Right ventricle myocardium superior (tissue), 1 donor: ENCODE measurements at regions not wholly inside any gene's neighbourhood (a gene's known extent, or its start where the extent isn't known, plus 50 kb on each side); places are given as distances from the start of the nearest gene placed in this dataset.

ENCODE experiments used
- ATAC-seq: fragments of 200-7000 bp; cut with Tn5 transposase; one replicate; pipeline ENCODE4 v1.9.1; 2020; ENCODE audit warnings: mild to moderate bottlenecking; ENCODE audit not compliant: poor library complexity
- DNase-seq: peaks from one replicate; pipeline ENCODE4 v3.0.0-alpha.2; 2020
- intact Hi-C: fragments of 100-400 bp; cut with DNase I; formaldehyde crosslinking; loops from one replicate; pipeline ENCODE4 v1.11.2; 2022
- donor health status: DM: no; HTN: yes; CAD: no; lungs with severe emphysema.

DNA sequence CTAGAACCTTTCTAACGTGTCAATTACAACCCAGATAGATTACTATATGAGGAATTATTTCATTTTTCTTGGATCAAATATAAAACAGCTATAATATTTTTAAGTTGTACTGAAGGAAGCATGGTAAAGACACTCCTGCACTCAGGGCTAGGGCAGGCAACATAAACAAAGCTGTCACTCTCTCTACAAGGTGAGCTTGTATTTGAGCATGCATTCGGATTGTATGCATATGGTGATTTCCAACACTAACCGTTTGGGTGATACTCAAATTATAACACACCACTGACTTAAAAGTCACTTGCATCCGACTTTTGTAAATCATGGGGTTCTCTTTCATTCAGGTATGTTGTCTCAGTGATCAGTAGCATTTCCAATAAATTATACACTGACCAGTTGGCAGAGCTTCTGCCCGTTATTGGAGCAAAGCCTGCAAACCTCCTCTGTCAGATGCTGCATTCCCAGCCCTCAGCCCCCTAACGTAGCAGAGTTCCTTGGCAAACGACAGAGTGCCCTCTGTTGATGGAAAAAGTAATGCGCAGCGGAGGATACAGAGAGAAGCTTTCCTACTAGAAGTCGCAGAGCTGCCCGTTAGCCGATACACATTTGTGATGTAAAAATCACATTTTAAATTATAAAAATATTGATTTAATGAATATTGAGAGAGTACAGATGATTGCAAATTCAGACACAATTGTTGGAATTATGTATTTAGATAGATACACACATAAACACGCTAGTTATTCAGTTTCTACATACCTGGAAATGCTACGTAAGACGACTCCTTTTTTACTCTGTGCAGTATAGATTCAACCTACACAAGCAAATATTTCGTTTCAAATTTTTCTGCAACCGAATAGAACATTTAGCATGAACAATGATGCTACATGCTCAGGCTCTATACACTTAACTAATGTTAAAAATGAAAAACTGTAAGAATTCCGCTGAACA, 173.9 kb upstream of the SP4 start:
- intact Hi-C loops = no loop called here
- DNase-seq = no peak
- no peak for ATAC-seq

DNA sequence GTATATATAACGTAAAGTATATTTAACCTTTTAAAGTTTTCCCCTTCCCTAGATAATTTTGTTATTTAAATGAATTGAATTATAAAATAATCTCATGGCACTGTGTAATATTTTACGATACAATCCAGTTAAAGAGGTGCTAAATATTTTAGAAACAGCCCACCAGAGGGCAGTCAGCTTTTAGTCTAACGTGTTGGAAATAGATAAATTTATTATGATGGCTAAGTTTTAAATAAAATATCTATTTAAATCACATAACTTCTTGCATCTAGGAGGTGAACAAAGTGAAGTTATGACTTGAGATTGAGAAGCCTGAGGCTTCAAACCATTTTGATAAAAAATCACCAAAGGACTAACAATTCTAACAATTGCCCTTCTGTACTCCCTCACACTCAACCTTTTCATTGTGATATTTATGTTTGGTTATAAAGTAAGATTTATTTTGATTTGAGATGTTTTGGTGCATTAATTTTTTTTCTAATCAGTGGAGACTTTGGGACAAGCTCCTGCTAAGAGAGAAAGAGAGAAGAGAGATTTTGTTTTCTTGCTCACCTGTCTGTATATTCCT, 171.5 kb upstream of the SP4 start:
- DNase-seq = no peak
- intact Hi-C loops = loop anchor here (5.0 kb wide), 1 partner anchor 251 kb away; no protein-coding TSS in a partner anchor
- no peak for ATAC-seq

DNA sequence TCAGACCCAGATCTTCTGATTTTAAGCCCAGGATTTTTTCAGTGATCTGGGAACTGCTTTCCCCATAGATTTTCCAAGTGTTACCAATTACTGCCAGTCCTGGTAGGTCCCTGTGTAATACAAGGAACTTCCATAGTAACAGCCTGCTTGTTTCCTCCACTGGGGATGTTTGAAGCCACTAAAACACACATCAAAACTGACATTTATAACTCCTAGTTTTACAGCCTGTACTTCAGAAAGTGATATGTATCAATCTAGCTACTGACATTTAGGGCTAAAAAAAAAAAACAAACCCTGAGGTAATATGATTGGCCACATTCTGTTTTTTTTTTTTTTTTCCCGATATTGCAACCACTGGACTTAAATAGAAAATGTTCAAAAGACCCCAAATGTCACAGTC, 166.9 kb upstream of the SP4 start:
- DNase-seq (no peak), ATAC-seq (no peak)
- intact Hi-C loops = no loop called here

DNA sequence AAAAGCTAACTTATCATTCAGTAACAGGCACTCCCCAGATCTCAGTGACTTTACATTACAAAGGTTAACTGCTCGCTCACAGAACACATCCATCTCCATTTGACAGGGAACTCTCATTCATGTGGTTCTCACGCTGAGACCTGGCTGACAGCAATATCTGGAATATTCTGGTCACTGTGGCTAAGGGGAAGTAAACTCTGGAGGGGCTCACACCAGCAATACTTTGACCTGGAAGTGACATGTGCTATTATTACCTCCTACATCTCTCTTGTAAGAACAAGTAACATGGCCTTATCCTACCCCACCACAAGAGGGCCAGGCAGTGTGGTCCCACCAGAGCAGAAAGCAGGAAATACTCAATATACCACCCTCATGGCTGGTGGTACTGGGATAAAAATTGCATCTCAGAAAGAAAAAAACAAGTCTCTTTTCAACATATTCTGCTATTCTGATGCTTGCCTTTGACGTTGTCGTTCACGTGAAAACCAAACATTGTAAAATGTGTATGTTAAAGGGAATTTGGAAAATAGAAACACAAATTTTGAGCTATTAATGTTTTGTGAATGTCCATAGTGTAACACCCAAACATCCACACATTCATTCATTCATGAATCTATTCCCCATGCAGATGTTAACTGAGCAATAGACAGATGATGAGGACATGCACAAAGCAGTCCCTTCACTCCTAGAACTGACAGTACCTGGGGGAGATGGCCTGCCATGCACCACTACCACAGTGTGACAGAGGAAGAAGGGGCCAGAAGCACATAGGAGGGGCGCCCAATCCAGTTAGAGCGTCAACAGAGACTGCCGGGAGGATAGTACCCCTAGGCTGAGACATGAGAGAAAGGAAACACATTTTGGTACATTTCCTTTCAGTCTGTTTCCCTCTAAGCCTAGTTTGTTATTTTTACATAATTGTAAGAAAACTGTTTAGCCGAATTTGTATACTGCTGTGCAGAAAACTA, 166.0 kb upstream of the SP4 start:
- no peak for DNase-seq
- intact Hi-C loops = no loop called here
- ATAC-seq = no peak

DNA sequence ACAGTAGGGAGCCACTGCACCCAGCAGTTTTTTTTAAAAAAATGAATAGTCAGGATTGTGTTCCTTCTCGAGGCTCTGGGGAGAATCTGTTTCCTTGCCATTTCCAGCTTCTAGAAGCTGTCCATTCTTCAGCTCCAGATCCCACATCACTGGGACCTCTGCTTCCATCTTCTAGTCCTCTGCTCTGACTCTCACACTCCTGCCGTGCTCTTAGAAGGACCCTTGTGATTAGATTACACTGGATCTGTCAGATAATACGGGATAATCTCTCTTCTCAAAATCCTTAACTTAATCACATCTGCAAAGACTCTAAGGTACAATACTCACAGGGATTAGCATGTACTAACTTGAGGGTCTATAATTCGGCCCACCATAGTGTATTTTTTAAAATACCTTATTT, 158.9 kb upstream of the SP4 start:
- DNase-seq (no peak), ATAC-seq (no peak)
- intact Hi-C loops = no loop called here

DNA sequence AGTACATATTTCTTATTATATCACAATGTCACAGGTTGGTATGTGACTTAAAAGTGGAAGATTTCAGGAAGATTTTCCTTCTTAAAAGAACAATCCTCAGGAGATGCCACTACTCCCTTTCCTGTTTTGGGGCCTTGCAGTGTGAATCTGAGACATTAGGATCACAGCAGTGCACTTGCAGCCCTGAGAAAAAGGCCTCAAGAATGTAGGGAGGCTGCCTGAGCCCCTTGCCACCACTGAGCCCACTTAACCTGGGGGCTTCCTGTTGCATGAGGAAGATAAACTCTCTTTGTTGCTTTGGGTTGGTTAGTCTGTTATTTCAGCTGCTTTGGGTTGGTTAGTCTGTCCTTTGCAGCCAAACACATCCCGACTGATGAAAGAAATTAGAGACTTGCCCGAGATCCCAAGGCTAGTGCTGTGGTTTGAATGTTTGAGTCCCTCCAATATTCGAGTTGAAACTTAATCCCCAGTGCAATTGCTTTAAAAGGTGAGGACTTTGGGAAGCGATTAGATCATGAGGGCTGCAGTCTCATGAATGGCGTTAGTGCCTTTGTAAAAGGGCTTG, 151.3 kb upstream of the SP4 start:
- intact Hi-C loops = no loop called here
- ATAC-seq (no peak), DNase-seq (no peak)

DNA sequence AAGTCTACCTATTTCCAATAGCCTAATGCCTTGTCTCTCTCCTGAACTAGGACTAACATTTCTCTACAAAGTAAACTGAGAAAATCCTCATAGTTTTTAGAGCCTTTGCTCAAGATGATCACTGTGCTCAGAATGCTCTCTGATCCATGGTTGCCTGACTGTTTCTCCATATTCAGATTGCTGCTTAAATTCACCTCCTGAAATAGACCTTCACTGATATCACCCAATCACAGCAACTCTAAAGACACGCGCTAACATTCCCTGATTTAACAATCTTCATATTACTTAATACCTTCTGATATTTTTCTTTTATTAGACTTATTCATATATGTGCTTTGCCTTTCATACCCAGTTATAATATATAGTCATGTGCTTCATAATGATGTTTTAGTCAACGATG, 148.9 kb upstream of the SP4 start:
- DNase-seq (no peak), ATAC-seq (no peak)
- intact Hi-C loops = no loop called here

DNA sequence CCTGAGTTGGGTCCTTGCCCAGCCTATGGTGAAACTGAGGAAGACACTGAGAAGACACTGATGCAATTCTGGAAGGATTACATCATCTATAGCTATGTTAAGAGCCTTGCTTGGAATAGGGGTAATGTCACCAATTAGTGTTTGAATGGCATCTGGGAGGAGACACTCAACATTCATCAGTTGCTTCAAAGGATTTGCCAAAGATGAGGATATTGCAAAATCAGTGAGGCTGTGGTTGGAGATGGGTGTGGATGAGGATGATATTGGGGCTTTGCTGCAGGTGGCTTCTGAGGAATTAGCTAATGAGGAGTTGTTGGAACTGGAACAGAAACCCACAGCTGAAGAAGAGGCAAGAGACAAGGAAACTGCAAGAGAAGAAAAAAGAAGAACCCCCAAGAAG, 146.7 kb upstream of the SP4 start:
- DNase-seq (no peak), ATAC-seq (no peak)
- intact Hi-C loops = no loop called here

DNA sequence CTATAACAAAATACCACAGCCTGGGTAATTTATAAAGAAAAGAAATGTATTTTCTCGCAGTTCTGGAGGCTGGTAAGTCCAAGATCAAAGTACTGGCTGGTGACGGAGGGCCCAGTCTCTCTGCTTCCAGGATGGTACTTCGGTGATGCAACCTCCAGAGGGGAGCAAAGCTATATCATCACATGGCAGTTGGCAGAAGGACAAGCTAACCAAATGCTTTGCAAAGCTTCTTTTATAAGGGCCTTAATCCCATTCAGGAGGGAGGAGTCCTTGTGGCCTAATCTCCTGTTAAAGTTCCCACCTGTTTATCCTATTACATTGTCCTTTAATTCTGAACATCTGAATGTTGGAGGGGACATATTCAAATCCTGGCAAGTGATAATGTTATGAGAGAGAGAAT, 134.1 kb upstream of the SP4 start:
- intact Hi-C loops = no loop called here
- ATAC-seq = no peak
- DNase-seq = no peak

DNA sequence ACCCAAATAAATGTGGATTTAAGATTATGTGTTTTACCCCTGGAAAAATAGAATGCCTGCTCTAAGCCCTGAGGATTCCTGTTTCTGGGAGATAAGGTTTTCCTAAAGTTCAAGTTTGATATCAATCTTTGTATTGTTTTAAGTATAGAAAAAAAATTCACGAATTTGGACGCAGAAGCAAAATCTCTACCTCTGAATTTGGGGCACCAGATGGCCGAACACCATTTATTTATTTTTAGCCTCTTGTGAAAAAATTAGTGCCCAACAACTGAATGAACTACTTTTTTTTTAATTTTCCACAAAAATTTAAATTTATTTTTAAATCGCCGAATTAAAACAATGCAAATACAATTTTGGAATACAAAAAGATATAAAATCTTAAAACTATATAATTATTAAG, 128.1 kb upstream of the SP4 start:
- ATAC-seq (no peak), DNase-seq (no peak)
- intact Hi-C loops = no loop called here

DNA sequence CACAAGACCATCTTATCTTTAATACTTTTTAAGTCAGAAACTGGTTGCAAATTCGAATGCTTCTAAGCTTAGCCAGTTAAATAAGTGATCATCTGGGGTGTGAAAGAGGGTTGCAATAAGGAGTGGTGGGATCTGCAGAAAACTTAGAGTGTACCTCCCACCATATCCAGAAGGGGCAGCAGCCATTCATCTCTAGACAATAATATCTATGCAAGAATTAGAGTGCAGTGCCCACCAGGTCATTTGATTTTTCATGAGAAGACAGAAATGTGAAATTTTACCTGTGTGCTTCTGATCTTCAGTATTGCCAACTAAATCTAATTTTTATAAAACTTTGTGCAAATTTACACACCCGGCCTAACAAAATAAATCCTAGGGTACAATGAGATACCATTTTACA, 127.2 kb upstream of the SP4 start:
- ATAC-seq (no peak), DNase-seq (no peak)
- intact Hi-C loops = no loop called here

DNA sequence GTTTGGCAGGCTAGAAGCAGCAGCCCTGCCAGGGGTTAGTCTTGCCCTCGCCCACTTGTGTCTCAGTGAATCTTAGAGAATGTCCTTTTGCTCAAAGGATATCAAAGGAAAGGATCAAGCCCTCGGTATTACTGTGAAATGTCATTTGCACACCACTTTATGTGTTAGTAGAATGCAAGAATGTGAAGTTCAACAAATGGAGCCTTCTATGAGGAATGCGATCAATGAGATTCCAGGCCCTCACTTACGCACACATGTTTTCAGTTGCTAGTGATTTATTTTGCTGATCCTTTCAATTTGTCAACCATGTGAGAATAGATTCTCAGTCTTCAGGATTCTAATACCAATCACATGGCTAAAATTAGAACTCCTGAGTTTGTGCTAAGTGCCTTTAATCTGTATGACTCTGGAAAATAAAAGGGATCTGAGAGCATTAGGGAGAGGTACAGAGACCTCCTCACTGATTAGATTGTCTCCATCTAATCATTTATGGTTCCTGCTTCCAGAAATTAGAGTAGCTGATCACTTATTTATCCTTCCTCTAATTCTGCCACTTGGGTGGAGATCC, 123.0 kb upstream of the SP4 start:
- ATAC-seq (no peak), DNase-seq (no peak)
- intact Hi-C loops = no loop called here

DNA sequence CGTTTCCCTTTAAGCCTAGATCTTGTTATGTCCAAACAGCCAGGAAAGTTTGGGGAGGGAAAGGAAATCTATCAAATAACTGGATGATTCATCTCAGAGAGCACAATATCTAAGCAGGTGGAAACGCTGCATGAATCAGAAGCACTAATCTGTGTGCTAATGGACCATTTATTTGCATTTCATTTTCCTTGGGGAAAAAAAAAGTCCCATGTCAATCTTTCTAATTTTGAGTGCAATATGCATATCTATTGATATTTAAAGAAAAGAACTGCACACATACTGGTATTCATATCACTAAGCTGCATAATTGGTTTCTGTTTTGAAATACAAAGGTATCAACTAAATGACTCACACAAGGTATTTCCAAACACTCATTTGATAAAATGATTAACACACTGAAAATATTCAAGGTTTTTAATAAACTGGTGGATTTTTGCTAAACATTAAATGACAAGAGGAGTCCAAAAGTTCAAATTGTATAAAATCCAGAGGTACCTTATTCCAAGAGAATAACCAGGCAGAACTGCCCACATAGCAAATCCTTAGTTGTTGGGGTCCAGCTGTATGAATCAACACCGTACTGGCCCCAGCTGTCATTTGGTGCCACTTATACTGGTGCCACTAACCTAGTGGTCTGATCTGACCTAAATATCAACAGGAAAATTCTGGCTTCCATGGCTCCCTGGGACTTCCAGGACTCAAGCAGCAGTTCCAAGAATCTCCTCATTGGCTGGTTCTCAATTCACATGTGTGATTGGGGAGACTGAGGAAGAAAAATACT, 122.2 kb upstream of the SP4 start:
- intact Hi-C loops = no loop called here
- ATAC-seq = no peak
- DNase-seq = no peak

DNA sequence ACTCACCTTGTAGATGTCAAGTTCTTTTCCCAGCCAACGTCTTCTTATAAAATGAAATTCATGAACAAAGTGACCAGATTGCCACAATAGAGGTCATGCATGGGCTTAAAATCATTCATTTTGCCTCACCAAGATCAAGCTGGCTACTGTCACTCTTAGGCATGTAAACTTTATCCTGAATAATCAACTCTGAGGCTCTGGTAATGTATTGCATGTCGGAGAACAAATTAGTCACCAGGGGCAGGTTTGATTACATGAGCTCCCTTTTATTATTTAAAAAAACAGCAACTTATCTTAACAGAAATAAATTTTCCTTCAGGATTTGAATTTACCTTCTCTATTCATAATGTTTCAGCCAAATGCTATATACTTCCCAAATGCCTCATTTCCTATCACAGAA, 112.9 kb upstream of the SP4 start:
- ATAC-seq = no peak
- DNase-seq = no peak

DNA sequence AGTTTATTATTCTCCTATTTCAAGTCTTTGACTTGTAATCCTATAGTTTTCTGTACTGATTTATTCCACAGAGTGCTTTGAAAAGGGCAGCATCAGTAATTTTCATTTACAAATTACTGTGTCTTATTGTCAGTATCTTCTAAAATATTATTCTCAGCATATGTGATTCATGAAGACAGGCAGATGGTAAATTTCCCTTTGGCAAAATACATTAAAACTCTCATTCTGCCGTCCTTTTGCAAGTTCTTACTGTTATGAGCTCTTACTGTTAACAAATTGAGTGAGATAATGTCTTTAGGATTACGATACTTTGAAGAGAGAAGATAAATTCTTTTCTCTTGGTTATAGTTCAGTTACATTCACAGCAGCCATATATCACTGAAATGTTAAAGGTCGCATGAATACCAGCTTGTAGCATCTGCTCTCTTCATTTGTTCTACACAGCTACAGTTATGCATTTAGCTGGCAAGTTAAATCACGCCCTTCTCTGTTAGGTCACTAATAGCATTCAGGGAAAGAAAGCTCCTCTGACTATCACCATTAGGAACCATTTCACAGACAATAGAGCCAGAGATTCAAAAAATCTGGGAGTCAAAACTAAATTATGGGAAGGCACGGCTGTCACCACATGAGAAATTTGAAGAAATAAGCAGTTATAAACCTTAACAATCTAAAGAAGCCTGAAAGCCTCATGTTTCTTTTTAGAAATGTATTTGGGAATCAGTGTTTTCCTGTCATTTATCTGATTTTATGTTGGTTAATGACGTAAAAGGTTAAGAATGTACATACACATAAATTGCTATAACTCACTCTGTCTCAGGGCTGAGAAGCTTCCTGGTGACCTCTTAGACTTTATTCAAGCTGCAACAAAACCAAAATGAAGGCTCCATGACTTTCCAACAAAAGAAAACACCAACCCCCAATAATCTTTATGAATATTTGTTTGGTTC, 109.6 kb upstream of the SP4 start:
- DNase-seq (no peak), ATAC-seq (no peak)
- intact Hi-C loops = no loop called here

More for the DNA sequence above, 112.9 kb upstream of the SP4 start:
- intact Hi-C loops = no loop called here

DNA sequence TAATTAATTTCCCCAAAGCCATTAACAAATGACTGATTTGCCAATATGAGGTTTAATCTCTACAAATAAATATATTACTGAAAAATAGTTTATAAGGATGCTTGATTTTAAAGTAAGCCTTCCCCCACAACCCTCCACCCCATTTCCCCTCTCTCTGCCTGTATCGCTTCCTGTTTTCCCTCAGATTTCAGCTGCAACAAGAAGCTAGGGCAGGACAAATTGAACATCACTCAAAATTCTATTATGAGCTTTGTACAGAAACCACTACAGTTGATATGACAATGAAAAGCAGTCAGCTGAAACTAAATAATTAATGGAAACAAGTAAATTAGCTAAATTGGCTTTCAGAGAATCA, 109.0 kb upstream of the SP4 start:
- no peak for ATAC-seq
- no peak for DNase-seq
- intact Hi-C loops = no loop called here

DNA sequence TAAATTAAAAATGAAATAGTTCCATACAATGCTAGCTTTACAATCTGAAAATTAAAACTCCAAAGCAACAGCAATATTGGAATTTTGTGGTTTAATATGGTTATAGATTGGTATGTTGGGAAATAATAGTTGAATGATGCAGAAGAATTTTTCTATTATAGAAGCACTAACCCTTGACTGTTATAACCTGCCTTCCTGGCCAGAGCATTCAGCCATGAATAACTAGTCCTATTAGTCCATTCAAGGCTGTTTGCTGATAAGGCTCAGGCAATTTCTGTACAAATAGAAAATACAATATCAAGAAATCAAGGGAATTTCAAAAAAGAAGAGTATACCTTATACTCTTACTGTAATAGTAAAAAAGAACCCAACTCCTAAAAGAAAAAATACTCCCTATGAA, 101.6 kb upstream of the SP4 start:
- DNase-seq (no peak), ATAC-seq (no peak)
- intact Hi-C loops = no loop called here
